GM23248 (cell line): ENCODE measurements at regions not wholly inside any gene's neighbourhood (a gene's known extent, or its start where the extent isn't known, plus 50 kb on each side); places are given as distances from the start of the nearest gene placed in this dataset.

ENCODE experiments used
- EZH2 ChIP-seq: fragments of 200-600 bp; sonication (generic); IDR thresholded peaks from 2 replicates; pipeline ENCODE4 v1.6.1; 2018; ENCODE audit warnings: antibody characterized with exemption, mild to moderate bottlenecking; ENCODE audit not compliant: insufficient read depth, poor library complexity, severe bottlenecking
- EZH2phosphoT487 ChIP-seq: fragments of 200-600 bp; sonication (generic); IDR thresholded peaks from 2 replicates; pipeline ENCODE4 v1.6.1; 2018; ENCODE audit warnings: antibody characterized with exemption, moderate library complexity, mild to moderate bottlenecking, low read depth; ENCODE audit not compliant: insufficient read depth

DNA sequence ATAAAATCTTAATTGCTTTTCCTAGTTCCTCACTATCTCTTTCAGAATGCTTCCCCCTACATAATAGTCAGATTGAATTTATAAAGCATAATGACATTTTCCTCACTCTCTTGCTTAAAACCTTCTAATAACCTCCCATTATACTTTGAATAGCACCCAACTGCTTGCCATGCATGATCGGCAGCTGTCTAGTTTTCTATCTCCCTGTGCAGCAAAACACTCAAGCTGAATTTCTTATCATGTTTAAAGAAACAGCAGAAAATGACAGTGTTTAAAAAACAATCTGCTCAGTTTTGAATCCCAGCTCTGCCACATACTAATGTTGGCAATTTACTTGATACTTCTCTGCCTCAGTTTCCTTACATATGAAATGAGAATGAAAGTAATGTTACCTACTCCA lies 947.1 kb upstream of the HS3ST1 start:
- no peak for TF ChIP-seq EZH2
- no peak for TF ChIP-seq EZH2phosphoT487
